OCI-LY1 (cell line): ENCODE measurements at regions not wholly inside any gene's neighbourhood (a gene's known extent, or its start where the extent isn't known, plus 50 kb on each side); places are given as distances from the start of the nearest gene placed in this dataset.

ENCODE experiments used
- H2AFZ ChIP-seq: fragments of 200-600 bp; sonication (generic), shearing (Covaris generic); 2 replicates; pipeline ENCODE4 v1.6.0; 2014; ENCODE audit warnings: antibody characterized with exemption, mild to moderate bottlenecking, low read length
- H3F3A ChIP-seq: fragments of 200-600 bp; sonication (generic), shearing (Covaris generic); 2 replicates; pipeline ENCODE4 v1.6.0; 2014; ENCODE audit warnings: mild to moderate bottlenecking, antibody characterized with exemption, low read length, moderate library complexity; ENCODE audit not compliant: insufficient read depth
- H3K27ac ChIP-seq: fragments of 200-600 bp; sonication (generic); 2 replicates; pipeline ENCODE4 v1.5.1; 2014; ENCODE audit warnings: low read length, mixed run types, mild to moderate bottlenecking, low read depth; ENCODE audit not compliant: poor library complexity, severe bottlenecking
- H3K27me3 ChIP-seq: fragments of 200-600 bp; sonication (generic); 2 replicates; pipeline ENCODE4 v1.6.0; 2014; ENCODE audit warnings: antibody characterized with exemption, mild to moderate bottlenecking, low read length, moderate library complexity; ENCODE audit not compliant: insufficient read depth
- H3K36me3 ChIP-seq: fragments of 200-600 bp; sonication (generic); 2 replicates; pipeline ENCODE4 v1.6.1; 2014; ENCODE audit warnings: mild to moderate bottlenecking, antibody characterized with exemption, low read length, moderate library complexity, mixed read lengths; ENCODE audit not compliant: insufficient read depth
- H3K4me1 ChIP-seq: fragments of 200-600 bp; sonication (generic); 2 replicates; pipeline ENCODE4 v1.5.1; 2014; ENCODE audit warnings: mild to moderate bottlenecking, low read length, moderate library complexity; ENCODE audit not compliant: insufficient read depth, severe bottlenecking
- H3K4me2 ChIP-seq: fragments of 200-600 bp; sonication (generic), shearing (Covaris generic); 2 replicates; pipeline ENCODE4 v1.6.1; 2014; ENCODE audit warnings: low read length
- H3K4me3 ChIP-seq: fragments of 200-600 bp; sonication (generic); 2 replicates; pipeline ENCODE4 v1.5.1; 2014; ENCODE audit warnings: low read length, low read depth, mild to moderate bottlenecking, mixed read lengths; ENCODE audit not compliant: poor library complexity, severe bottlenecking
- H3K79me2 ChIP-seq: fragments of 200-600 bp; shearing (Covaris generic); 2 replicates; pipeline ENCODE4 v1.6.1; 2016; ENCODE audit warnings: mixed run types, low read length, mixed read lengths; ENCODE audit not compliant: insufficient read depth
- H3K9ac ChIP-seq: fragments of 200-600 bp; sonication (generic), shearing (Covaris generic); 2 replicates; pipeline ENCODE4 v1.6.1; 2014; ENCODE audit warnings: mild to moderate bottlenecking, low read length, mixed read lengths
- H3K9me2 ChIP-seq: fragments of 200-600 bp; sonication (generic), shearing (Covaris generic); 2 replicates; pipeline ENCODE4 v1.6.1; 2014; ENCODE audit warnings: low read depth, mild to moderate bottlenecking, low read length, mixed read lengths
- H3K9me3 ChIP-seq: fragments of 200-600 bp; shearing (Covaris generic); 2 replicates; pipeline ENCODE4 v1.6.1; 2014; ENCODE audit warnings: low read length, mixed read lengths
- H4K20me1 ChIP-seq: fragments of 200-600 bp; sonication (generic), shearing (Covaris generic); 2 replicates; pipeline ENCODE4 v1.6.0; 2016; ENCODE audit warnings: mild to moderate bottlenecking, low read length; ENCODE audit not compliant: insufficient read depth
- EZH2 ChIP-seq: fragments of 200-600 bp; sonication (generic), shearing (Covaris generic); IDR thresholded peaks from 2 replicates; pipeline ENCODE4 v1.8.0; 2017; ENCODE audit warnings: borderline replicate concordance, mixed run types, mild to moderate bottlenecking, antibody characterized with exemption, low read length, moderate library complexity, mixed read lengths
- TF ChIP-seq, protein P1 (sequence below): fragments of 200-600 bp; sonication (generic), shearing (Covaris generic); IDR thresholded peaks from 2 replicates; pipeline ENCODE4 v1.5.1; 2017; ENCODE audit warnings: mild to moderate bottlenecking, antibody characterized with exemption, low read length, moderate library complexity, mixed read lengths

DNA sequence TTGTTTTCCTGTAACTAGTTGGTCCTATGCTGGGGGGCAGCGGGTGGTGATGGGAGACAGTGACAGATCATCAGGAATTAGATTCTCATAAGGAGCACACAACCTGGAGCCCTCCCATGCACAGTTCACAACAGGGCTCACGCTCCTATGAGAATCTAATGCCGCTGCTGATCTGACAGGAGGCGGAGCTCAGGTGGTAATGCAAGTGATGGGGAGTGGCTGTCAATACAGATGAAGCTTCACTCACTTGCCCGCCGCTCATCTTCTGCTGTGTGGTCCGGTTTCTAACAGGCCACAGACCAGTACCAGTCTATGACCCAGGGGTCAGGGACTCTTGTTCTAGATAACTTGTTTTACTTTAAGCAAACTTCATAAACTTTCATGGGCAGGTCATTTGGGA, 205.3 kb upstream of the SLC14A2 start:
- no peaks in the 10 kb centered on the region for H3K27me3 ChIP-seq
- no peaks in the 10 kb centered on the region for H3K4me1 ChIP-seq
- H3K4me3 ChIP-seq: no peak overlapping the region
- no peaks in the 10 kb centered on the region for H4K20me1 ChIP-seq
- no peak overlapping the region for H3K4me2 ChIP-seq
- TF ChIP-seq EZH2: no peak
- TF ChIP-seq, protein P1, sequence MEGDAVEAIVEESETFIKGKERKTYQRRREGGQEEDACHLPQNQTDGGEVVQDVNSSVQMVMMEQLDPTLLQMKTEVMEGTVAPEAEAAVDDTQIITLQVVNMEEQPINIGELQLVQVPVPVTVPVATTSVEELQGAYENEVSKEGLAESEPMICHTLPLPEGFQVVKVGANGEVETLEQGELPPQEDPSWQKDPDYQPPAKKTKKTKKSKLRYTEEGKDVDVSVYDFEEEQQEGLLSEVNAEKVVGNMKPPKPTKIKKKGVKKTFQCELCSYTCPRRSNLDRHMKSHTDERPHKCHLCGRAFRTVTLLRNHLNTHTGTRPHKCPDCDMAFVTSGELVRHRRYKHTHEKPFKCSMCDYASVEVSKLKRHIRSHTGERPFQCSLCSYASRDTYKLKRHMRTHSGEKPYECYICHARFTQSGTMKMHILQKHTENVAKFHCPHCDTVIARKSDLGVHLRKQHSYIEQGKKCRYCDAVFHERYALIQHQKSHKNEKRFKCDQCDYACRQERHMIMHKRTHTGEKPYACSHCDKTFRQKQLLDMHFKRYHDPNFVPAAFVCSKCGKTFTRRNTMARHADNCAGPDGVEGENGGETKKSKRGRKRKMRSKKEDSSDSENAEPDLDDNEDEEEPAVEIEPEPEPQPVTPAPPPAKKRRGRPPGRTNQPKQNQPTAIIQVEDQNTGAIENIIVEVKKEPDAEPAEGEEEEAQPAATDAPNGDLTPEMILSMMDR: no peak
- no peaks in the 10 kb centered on the region for H3F3A ChIP-seq
- no peaks in the 10 kb centered on the region for H3K9me3 ChIP-seq
- no peak overlapping the region for H3K9ac ChIP-seq
- no peaks in the 10 kb centered on the region for H3K79me2 ChIP-seq
- no peaks in the 10 kb centered on the region for H3K9me2 ChIP-seq
- H3K36me3 ChIP-seq: no peaks in the 10 kb centered on the region
- no peak overlapping the region for H3K27ac ChIP-seq
- H2AFZ ChIP-seq: no peak overlapping the region

DNA sequence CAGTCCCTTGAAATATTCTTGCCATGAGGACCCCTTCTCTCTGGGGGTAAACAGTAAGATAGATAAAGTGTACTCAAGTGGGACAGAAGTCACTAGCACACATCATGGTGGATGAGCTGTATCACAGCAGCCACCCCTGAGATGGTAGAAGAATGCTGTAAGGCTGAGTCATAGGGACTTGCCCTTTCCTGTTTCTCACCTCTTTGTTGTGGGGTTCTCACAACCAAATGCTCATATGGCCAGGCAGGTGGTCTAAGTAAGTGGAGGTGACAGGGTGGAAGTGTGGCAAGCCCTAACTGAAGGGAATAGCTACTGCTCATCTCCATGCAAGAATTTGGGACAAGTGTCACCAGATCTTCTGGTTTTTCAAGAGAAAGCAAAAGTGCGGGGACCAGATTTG, 202.7 kb upstream of the SLC14A2 start:
- H3K27ac ChIP-seq: no peak overlapping the region
- no peak overlapping the region for H3K4me2 ChIP-seq

DNA sequence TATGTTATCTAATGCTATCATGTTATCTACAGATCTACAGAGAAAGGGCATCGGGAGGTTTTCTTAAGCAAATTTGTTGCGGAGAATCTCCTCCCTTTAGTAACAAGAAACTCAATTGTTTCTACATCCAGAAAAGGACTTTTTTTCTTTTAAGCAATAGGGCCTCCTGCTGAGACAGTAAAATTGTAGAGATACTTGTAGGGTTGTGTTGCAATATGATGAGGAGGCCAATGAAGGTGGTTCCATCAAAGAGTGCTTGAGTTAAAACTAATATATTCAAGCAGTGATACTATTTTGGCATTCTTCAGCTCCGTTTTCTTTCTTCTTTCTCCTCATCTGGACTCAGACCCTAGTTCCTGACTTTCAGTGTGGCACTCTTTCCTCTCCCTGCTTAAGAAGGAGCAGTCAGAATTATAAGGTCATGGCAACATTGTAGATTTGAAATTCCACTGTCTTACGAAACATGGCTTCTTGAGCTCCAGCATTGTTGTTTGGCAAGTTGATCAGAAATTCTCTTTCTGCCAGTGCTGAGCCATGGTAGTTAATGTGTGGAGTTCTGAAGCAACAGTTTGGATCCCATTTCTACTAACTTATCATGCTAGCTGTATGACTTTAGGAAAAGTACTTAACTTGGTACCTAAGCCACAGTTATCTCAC, 202.0 kb upstream of the SLC14A2 start:
- Histone ChIP-seq H3K9ac (no peak overlapping the region), H3K4me2 (no peak overlapping the region), H3K4me1 (no peaks in the 10 kb centered on the region), H3F3A (no peaks in the 10 kb centered on the region), H3K27me3 (no peaks in the 10 kb centered on the region), H3K79me2 (no peaks in the 10 kb centered on the region), H3K4me3 (no peak overlapping the region), H3K9me2 (no peaks in the 10 kb centered on the region), H3K27ac (no peak overlapping the region), H3K9me3 (no peaks in the 10 kb centered on the region), H4K20me1 (no peaks in the 10 kb centered on the region), H2AFZ (no peak overlapping the region), H3K36me3 (no peaks in the 10 kb centered on the region)
- TF ChIP-seq EZH2: no peak
- TF ChIP-seq, protein P1: no peak

More for the DNA sequence above, 202.7 kb upstream of the SLC14A2 start:
- Histone ChIP-seq H2AFZ (no peak overlapping the region), H3K4me3 (no peak overlapping the region), H3K79me2 (no peaks in the 10 kb centered on the region), H3F3A (no peaks in the 10 kb centered on the region), H3K9ac (no peak overlapping the region), H3K9me3 (no peaks in the 10 kb centered on the region), H3K36me3 (no peaks in the 10 kb centered on the region), H3K4me1 (no peaks in the 10 kb centered on the region), H4K20me1 (no peaks in the 10 kb centered on the region), H3K9me2 (no peaks in the 10 kb centered on the region), H3K27me3 (no peaks in the 10 kb centered on the region)
- TF ChIP-seq, protein P1: no peak
- TF ChIP-seq EZH2: no peak
